Osteocyte (in vitro differentiated cells): ENCODE measurements at regions not wholly inside any gene's neighbourhood (a gene's known extent, or its start where the extent isn't known, plus 50 kb on each side); places are given as distances from the start of the nearest gene placed in this dataset.

Experiments used
- DNase-seq: peaks from one replicate; pipeline ENCODE4 v3.0.0; 2021; ENCODE audit warnings: mixed read lengths; ENCODE audit not compliant: unreplicated experiment; ENCODE audit errors: extremely low spot score
- H3K27ac Mint-ChIP-seq: one replicate; pipeline ENCODE4 v1.8.0; 2021; ENCODE audit warnings: mild to moderate bottlenecking, mixed read lengths; ENCODE audit not compliant: unreplicated experiment
- H3K27me3 Mint-ChIP-seq: one replicate; pipeline ENCODE4 v1.8.0; 2021; ENCODE audit warnings: mixed read lengths; ENCODE audit not compliant: unreplicated experiment
- H3K36me3 Mint-ChIP-seq: one replicate; pipeline ENCODE4 v1.8.0; 2021; ENCODE audit warnings: mixed read lengths; ENCODE audit not compliant: unreplicated experiment
- H3K4me1 Mint-ChIP-seq: one replicate; pipeline ENCODE4 v1.8.0; 2021; ENCODE audit warnings: mixed read lengths; ENCODE audit not compliant: unreplicated experiment
- H3K4me3 Mint-ChIP-seq: one replicate; pipeline ENCODE4 v1.8.0; 2021; ENCODE audit warnings: mild to moderate bottlenecking, moderate library complexity, mixed read lengths; ENCODE audit not compliant: unreplicated experiment
- H3K9me3 Mint-ChIP-seq: one replicate; pipeline ENCODE4 v1.8.0; 2021; ENCODE audit warnings: mixed read lengths; ENCODE audit not compliant: unreplicated experiment
- TF ChIP-seq, protein P1 (sequence below): fragments of 200-600 bp; sonication (generic); IDR thresholded peaks from 2 replicates; pipeline ENCODE4 v1.5.0; 2021; ENCODE audit warnings: antibody characterized with exemption, mild to moderate bottlenecking, moderate library complexity

- no peak for DNase-seq
- Mint-ChIP-seq H3K4me3 (no peak overlapping the region), H3K4me1 (no peaks in the 10 kb centered on the region)
Observed at GRCh38 chr14:76584271-76584702, 177.0 kb upstream of the VASH1 start.

DNA sequence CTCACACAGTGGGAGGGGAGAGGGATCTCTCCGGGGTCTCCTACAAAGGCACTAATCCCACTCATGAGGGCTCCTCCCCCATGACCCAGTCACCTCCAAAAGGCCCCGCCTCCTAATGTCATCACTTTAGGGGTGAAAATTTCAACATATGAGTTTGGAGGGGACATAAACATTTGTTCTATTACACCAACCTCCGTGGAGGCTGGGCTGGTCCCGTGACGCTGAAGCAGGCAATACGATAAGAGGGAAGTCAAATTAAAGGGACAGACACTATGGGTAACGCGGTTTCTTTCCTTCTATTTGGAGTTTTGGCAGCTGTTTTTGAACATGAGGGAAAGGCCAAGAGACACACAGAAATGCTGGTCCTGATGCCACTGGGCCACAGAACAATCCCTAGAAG is 175.7 kb upstream of the VASH1 start:
- Mint-ChIP-seq H3K4me3 (no peak overlapping the region), H3K27me3 (no peaks in the 10 kb centered on the region), H3K27ac (no peak overlapping the region), H3K36me3 (no peaks in the 10 kb centered on the region), H3K9me3 (no peaks in the 10 kb centered on the region), H3K4me1 (no peaks in the 10 kb centered on the region)
- TF ChIP-seq, protein P1, sequence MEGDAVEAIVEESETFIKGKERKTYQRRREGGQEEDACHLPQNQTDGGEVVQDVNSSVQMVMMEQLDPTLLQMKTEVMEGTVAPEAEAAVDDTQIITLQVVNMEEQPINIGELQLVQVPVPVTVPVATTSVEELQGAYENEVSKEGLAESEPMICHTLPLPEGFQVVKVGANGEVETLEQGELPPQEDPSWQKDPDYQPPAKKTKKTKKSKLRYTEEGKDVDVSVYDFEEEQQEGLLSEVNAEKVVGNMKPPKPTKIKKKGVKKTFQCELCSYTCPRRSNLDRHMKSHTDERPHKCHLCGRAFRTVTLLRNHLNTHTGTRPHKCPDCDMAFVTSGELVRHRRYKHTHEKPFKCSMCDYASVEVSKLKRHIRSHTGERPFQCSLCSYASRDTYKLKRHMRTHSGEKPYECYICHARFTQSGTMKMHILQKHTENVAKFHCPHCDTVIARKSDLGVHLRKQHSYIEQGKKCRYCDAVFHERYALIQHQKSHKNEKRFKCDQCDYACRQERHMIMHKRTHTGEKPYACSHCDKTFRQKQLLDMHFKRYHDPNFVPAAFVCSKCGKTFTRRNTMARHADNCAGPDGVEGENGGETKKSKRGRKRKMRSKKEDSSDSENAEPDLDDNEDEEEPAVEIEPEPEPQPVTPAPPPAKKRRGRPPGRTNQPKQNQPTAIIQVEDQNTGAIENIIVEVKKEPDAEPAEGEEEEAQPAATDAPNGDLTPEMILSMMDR: no peak
- DNase-seq: no peak

More at GRCh38 chr14:76584271-76584702, 177.0 kb upstream of the VASH1 start:
- Mint-ChIP-seq H3K36me3 (no peaks in the 10 kb centered on the region), H3K27ac (no peak overlapping the region), H3K9me3 (no peaks in the 10 kb centered on the region), H3K27me3 (no peaks in the 10 kb centered on the region)
- TF ChIP-seq, protein P1: no peak

GRCh38 chr14:76589246-76589645 is 172.0 kb upstream of the VASH1 start:
- no peak overlapping the region for H3K4me3 Mint-ChIP-seq
- no peak overlapping the region for H3K27ac Mint-ChIP-seq
- H3K27me3 Mint-ChIP-seq: no peaks in the 10 kb centered on the region
- H3K36me3 Mint-ChIP-seq: no peaks in the 10 kb centered on the region
- TF ChIP-seq, protein P1: no peak
- H3K4me1 Mint-ChIP-seq: no peaks in the 10 kb centered on the region
- DNase-seq: no peak
- H3K9me3 Mint-ChIP-seq: no peaks in the 10 kb centered on the region

GRCh38 chr14:76591266-76591665 is 170.0 kb upstream of the VASH1 start:
- H3K9me3 Mint-ChIP-seq: no peaks in the 10 kb centered on the region
- no peaks in the 10 kb centered on the region for H3K4me1 Mint-ChIP-seq
- no peak overlapping the region for H3K27ac Mint-ChIP-seq
- H3K27me3 Mint-ChIP-seq: no peaks in the 10 kb centered on the region
- no peak overlapping the region for H3K4me3 Mint-ChIP-seq
- no peaks in the 10 kb centered on the region for H3K36me3 Mint-ChIP-seq
- TF ChIP-seq, protein P1: no peak
- DNase-seq: no peak

- H3K27ac Mint-ChIP-seq: no peak overlapping the region
- no peaks in the 10 kb centered on the region for H3K9me3 Mint-ChIP-seq
- no peaks in the 10 kb centered on the region for H3K36me3 Mint-ChIP-seq
- no peak for DNase-seq
- no peak overlapping the region for H3K4me3 Mint-ChIP-seq
- TF ChIP-seq, protein P1: no peak
- H3K4me1 Mint-ChIP-seq: no peaks in the 10 kb centered on the region
- peaks cover 3% of the 10 kb centered on the region for H3K27me3 Mint-ChIP-seq
Observed at GRCh38 chr14:76595266-76595665, 166.0 kb upstream of the VASH1 start.
